ENCODE measurements at regions not wholly inside any gene's neighbourhood (a gene's known extent, or its start where the extent isn't known, plus 50 kb on each side); places are given as distances from the start of the nearest gene placed in this dataset.

DNA sequence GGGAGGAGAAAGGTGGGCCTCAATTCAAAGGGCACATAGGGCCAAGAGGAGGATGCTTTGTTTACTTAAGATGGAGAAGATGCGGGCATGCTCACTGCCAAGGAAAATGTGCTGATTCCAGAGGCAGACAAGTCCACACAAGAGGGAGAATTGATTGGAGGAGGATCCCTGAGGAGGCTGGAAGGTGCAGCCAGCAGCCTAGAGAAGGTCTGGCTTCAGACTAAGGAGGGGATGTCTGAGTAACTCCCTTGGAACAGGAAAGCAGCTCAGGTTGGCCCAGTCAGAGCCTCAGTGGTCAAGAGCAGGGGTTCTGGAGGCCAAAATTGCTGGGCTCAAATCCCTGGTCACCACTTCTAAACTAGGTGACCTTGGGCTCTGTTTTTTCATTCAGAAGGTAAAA, 265.5 kb upstream of the NCKAP5 start:
- H4K20me1 ChIP-seq (ENCODE audit: control insufficient read depth, insufficient read depth, low read depth, low read length), result no peaks in the 10 kb centered on the region
- H3K4me1 ChIP-seq (ENCODE audit: control insufficient read depth, low read length), result no peaks in the 10 kb centered on the region
- no peaks in the 10 kb centered on the region for H3K9me2 ChIP-seq (replicated peaks; ENCODE audit: control insufficient read depth, low read length)
- no peaks in the 10 kb centered on the region for H3F3A ChIP-seq (ENCODE audit: control insufficient read depth, insufficient read depth)
- no peak overlapping the region for H3K27ac ChIP-seq (ENCODE audit: low read depth, low read length)
- H3K4me2 ChIP-seq (ENCODE audit: low read length), result no peak overlapping the region
- no peaks in the 10 kb centered on the region for H3K36me3 ChIP-seq (ENCODE audit: control insufficient read depth, low read length)
- H3K9me3 ChIP-seq (ENCODE audit: control insufficient read depth, insufficient read depth, low read length), result no peaks in the 10 kb centered on the region
- H3K4me3 ChIP-seq (ENCODE audit: low read length), result no peak overlapping the region
- no peak for TF ChIP-seq EZH2phosphoT487 (IDR thresholded peaks at IDR 0.05; ENCODE audit: borderline replicate concordance, low read length)
- TF ChIP-seq, protein P1, sequence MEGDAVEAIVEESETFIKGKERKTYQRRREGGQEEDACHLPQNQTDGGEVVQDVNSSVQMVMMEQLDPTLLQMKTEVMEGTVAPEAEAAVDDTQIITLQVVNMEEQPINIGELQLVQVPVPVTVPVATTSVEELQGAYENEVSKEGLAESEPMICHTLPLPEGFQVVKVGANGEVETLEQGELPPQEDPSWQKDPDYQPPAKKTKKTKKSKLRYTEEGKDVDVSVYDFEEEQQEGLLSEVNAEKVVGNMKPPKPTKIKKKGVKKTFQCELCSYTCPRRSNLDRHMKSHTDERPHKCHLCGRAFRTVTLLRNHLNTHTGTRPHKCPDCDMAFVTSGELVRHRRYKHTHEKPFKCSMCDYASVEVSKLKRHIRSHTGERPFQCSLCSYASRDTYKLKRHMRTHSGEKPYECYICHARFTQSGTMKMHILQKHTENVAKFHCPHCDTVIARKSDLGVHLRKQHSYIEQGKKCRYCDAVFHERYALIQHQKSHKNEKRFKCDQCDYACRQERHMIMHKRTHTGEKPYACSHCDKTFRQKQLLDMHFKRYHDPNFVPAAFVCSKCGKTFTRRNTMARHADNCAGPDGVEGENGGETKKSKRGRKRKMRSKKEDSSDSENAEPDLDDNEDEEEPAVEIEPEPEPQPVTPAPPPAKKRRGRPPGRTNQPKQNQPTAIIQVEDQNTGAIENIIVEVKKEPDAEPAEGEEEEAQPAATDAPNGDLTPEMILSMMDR (IDR thresholded peaks at IDR 0.05; ENCODE audit: low read depth, low read length, poor library complexity, severe bottlenecking), result no peak
- H3K27me3 ChIP-seq (ENCODE audit: control insufficient read depth, low read length), result no peaks in the 10 kb centered on the region
- H3K79me2 ChIP-seq (ENCODE audit: control insufficient read depth, low read length), result no peaks in the 10 kb centered on the region

DNA sequence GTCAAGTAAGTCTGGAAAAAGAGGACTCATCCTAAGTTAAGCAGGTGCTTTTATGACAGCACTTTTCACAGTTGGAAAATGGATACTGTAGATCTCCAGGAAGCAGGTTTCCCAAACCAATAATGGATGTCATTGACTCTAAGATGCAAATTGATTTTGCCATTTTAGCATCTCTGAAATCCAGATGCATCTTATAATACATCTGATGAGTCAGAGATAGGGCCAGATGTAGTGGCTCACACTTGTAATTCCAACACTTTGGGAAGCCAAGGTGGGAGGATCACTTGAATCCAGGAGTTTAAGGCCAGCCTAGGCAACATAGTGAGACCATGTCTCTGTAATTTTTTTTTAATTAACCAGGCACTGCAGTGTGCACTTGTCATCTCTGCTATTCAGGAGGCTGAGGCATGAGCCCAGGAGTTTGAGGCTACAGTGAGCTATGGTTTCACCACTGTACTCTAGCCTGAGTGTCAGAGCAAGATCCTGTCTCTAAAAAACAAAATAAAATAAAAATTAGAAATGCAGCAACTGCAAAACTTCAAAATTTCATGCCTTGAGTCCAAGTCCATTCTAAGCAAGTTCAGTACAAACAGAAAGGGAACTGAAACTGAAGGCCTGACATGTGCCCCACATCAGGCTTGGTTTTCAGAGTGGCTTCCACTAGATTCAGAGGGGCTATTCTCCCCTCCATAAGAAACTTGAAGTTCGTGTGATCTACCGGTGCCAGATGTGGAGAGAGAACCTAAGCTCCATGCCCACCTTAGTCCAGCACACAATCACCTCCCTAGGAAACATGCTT, 267.8 kb upstream of the NCKAP5 start:
- no peaks in the 10 kb centered on the region for H4K20me1 ChIP-seq (ENCODE audit: control insufficient read depth, insufficient read depth, low read depth, low read length)
- no peak overlapping the region for H3K27ac ChIP-seq (ENCODE audit: low read depth, low read length)
- no peak overlapping the region for H3K4me2 ChIP-seq (ENCODE audit: low read length)
- no peaks in the 10 kb centered on the region for H3F3A ChIP-seq (ENCODE audit: control insufficient read depth, insufficient read depth)
- H3K79me2 ChIP-seq (ENCODE audit: control insufficient read depth, low read length), result no peaks in the 10 kb centered on the region
- TF ChIP-seq, protein P1 (IDR thresholded peaks at IDR 0.05; ENCODE audit: low read depth, low read length, poor library complexity, severe bottlenecking), result no peak
- no peak for TF ChIP-seq EZH2phosphoT487 (IDR thresholded peaks at IDR 0.05; ENCODE audit: borderline replicate concordance, low read length)
- H3K9me2 ChIP-seq (replicated peaks; ENCODE audit: control insufficient read depth, low read length), result no peaks in the 10 kb centered on the region
- no peaks in the 10 kb centered on the region for H3K9me3 ChIP-seq (ENCODE audit: control insufficient read depth, insufficient read depth, low read length)
- H3K27me3 ChIP-seq (ENCODE audit: control insufficient read depth, low read length), result no peaks in the 10 kb centered on the region
- no peak overlapping the region for H3K4me3 ChIP-seq (ENCODE audit: low read length)
- H3K4me1 ChIP-seq (ENCODE audit: control insufficient read depth, low read length), result no peaks in the 10 kb centered on the region
- H3K36me3 ChIP-seq (ENCODE audit: control insufficient read depth, low read length), result no peaks in the 10 kb centered on the region

DNA sequence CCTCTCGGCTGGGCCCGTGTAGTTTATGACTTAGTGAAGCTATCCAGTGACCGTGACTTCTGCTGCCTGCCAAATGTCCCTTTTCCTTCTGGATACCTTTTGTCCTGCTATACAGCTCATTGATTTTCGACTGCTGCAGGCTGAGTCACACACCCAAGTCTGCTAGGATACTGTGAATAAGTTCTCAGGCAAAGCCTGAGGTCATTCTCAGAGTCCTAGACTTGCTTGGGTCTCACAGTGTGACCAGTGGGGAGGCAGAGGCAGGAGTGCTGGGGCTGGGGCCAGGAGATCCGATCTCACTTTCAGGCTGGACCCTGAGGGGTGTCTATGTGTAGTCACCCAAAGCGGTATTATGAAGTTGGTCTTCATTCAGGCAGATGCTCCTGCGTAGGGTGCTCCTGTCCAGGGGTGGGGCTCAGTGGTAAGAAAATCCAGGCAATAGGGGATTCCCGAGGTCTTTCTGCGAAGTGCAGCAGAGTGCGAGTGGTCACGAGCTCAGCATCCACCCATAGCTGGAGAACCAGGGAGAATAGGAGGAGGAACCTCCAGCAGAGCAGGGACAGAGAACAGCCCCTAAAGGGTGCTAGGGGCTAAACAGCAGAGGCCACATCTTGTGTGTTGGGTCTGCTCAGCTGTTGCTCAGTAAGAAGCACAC, 268.6 kb upstream of the NCKAP5 start:
- no peak overlapping the region for H3K4me3 ChIP-seq (ENCODE audit: low read length)
- TF ChIP-seq EZH2phosphoT487 (IDR thresholded peaks at IDR 0.05; ENCODE audit: borderline replicate concordance, low read length), result no peak

More for the DNA sequence above, 268.6 kb upstream of the NCKAP5 start:
- Histone ChIP-seq H3K9me2 (replicated peaks; ENCODE audit: control insufficient read depth, low read length) (no peaks in the 10 kb centered on the region), H3K79me2 (ENCODE audit: control insufficient read depth, low read length) (no peaks in the 10 kb centered on the region), H3K27me3 (ENCODE audit: control insufficient read depth, low read length) (no peaks in the 10 kb centered on the region), H3K4me1 (ENCODE audit: control insufficient read depth, low read length) (no peaks in the 10 kb centered on the region), H3K27ac (ENCODE audit: low read depth, low read length) (no peak overlapping the region), H3K4me2 (ENCODE audit: low read length) (no peak overlapping the region), H3K9me3 (ENCODE audit: control insufficient read depth, insufficient read depth, low read length) (no peaks in the 10 kb centered on the region), H3F3A (ENCODE audit: control insufficient read depth, insufficient read depth) (no peaks in the 10 kb centered on the region), H3K36me3 (ENCODE audit: control insufficient read depth, low read length) (no peaks in the 10 kb centered on the region), H4K20me1 (ENCODE audit: control insufficient read depth, insufficient read depth, low read depth, low read length) (no peaks in the 10 kb centered on the region)

All from DOHH2 (cell line).